ENCODE measurements at regions not wholly inside any gene's neighbourhood (a gene's known extent, or its start where the extent isn't known, plus 50 kb on each side); places are given as distances from the start of the nearest gene placed in this dataset.

DNA sequence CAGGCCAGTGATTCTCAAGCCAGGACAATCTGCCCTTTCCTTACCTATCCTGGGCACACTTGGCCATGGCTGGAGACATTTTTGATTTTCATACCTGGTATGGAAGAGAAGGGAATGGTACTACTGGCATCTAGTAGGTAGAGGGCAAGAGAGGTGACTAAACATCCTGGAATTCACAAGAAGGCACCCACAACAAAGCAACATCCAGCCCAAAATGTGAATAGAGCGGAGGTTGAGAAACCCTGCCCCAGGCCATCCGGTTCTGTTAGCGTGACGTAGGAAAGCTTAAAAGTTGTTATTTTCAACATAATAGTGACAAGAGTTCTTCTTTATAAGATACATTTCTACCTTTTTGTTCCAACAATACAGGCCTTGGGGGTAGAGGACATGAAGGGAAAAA, 114.9 kb upstream of the ALX4 start:
- TF ChIP-seq, protein P1, sequence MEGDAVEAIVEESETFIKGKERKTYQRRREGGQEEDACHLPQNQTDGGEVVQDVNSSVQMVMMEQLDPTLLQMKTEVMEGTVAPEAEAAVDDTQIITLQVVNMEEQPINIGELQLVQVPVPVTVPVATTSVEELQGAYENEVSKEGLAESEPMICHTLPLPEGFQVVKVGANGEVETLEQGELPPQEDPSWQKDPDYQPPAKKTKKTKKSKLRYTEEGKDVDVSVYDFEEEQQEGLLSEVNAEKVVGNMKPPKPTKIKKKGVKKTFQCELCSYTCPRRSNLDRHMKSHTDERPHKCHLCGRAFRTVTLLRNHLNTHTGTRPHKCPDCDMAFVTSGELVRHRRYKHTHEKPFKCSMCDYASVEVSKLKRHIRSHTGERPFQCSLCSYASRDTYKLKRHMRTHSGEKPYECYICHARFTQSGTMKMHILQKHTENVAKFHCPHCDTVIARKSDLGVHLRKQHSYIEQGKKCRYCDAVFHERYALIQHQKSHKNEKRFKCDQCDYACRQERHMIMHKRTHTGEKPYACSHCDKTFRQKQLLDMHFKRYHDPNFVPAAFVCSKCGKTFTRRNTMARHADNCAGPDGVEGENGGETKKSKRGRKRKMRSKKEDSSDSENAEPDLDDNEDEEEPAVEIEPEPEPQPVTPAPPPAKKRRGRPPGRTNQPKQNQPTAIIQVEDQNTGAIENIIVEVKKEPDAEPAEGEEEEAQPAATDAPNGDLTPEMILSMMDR (IDR thresholded peaks at IDR 0.05; ENCODE audit: low read depth, low read length, poor library complexity, severe bottlenecking): no peak
- TF ChIP-seq EZH2phosphoT487 (IDR thresholded peaks at IDR 0.05; ENCODE audit: borderline replicate concordance, low read length): no peak
